ENCODE measurements at regions not wholly inside any gene's neighbourhood (a gene's known extent, or its start where the extent isn't known, plus 50 kb on each side); places are given as distances from the start of the nearest gene placed in this dataset.

DNA sequence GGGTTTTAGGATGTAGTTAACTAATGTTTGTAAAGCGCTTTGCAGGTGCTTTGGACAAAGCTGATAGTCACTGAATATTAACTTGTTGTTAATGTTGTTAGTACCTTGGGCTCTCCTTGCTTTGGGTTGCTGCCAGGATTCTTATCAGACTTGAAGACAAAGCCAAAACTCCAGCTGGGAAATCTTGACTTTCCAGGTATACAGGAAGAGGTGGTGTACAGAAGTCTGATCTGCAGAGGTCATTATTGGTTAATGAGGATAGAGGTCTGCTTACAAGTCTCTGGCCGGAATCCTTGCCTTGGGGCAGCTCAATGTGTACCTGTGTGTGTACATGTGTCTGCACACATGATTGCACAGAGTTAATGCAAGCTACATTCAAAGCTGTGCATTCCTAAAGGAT is 96.0 kb upstream of the POU3F1 start:
- no peak overlapping the region for H3K4me3 Mint-ChIP-seq
- H3K9me3 Mint-ChIP-seq, result peaks cover 32% of the 10 kb centered on the region
- ChIA-PET POLR2A (no interaction called here), CTCF (interaction anchor here (1.5 to 1.9 kb wide), 2 partner anchors 9 to 71 kb away, joined by 4 to 6 read pairs; no protein-coding TSS in a partner anchor)
- peaks cover 24% of the 10 kb centered on the region for H3K27me3 Mint-ChIP-seq (ENCODE audit: low read depth)
- H3K4me1 Mint-ChIP-seq, result peaks cover 42% of the 10 kb centered on the region
- DNase-seq (ENCODE audit: low spot score) (no peak), ATAC-seq (no peak)
- no peak overlapping the region for H3K27ac Mint-ChIP-seq
- no peak for TF ChIP-seq ETV6 (CRISPR knock-in tag; IDR thresholded peaks at IDR 0.05)
- no peak for TF ChIP-seq USF1 (CRISPR knock-in tag; IDR thresholded peaks at IDR 0.05)
- TF ChIP-seq TP53 (CRISPR knock-in tag; IDR thresholded peaks at IDR 0.05), result no peak
- TF ChIP-seq, protein P1, sequence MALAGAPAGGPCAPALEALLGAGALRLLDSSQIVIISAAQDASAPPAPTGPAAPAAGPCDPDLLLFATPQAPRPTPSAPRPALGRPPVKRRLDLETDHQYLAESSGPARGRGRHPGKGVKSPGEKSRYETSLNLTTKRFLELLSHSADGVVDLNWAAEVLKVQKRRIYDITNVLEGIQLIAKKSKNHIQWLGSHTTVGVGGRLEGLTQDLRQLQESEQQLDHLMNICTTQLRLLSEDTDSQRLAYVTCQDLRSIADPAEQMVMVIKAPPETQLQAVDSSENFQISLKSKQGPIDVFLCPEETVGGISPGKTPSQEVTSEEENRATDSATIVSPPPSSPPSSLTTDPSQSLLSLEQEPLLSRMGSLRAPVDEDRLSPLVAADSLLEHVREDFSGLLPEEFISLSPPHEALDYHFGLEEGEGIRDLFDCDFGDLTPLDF (CRISPR knock-in tag; IDR thresholded peaks at IDR 0.05), result no peak
- no peak for TF ChIP-seq KAT7 (CRISPR knock-in tag; IDR thresholded peaks at IDR 0.05; ENCODE audit: borderline replicate concordance)
- TF ChIP-seq, protein P2, sequence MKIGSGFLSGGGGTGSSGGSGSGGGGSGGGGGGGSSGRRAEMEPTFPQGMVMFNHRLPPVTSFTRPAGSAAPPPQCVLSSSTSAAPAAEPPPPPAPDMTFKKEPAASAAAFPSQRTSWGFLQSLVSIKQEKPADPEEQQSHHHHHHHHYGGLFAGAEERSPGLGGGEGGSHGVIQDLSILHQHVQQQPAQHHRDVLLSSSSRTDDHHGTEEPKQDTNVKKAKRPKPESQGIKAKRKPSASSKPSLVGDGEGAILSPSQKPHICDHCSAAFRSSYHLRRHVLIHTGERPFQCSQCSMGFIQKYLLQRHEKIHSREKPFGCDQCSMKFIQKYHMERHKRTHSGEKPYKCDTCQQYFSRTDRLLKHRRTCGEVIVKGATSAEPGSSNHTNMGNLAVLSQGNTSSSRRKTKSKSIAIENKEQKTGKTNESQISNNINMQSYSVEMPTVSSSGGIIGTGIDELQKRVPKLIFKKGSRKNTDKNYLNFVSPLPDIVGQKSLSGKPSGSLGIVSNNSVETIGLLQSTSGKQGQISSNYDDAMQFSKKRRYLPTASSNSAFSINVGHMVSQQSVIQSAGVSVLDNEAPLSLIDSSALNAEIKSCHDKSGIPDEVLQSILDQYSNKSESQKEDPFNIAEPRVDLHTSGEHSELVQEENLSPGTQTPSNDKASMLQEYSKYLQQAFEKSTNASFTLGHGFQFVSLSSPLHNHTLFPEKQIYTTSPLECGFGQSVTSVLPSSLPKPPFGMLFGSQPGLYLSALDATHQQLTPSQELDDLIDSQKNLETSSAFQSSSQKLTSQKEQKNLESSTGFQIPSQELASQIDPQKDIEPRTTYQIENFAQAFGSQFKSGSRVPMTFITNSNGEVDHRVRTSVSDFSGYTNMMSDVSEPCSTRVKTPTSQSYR (CRISPR knock-in tag; IDR thresholded peaks at IDR 0.05), result no peak
- no peak for TF ChIP-seq E2F4 (CRISPR knock-in tag; IDR thresholded peaks at IDR 0.05; ENCODE audit: borderline replicate concordance, low read depth)
- TF ChIP-seq TEAD4 (CRISPR knock-in tag; IDR thresholded peaks at IDR 0.05), result no peak
- TF ChIP-seq AR (CRISPR knock-in tag; IDR thresholded peaks at IDR 0.05), result no peak
- TF ChIP-seq, protein P3, sequence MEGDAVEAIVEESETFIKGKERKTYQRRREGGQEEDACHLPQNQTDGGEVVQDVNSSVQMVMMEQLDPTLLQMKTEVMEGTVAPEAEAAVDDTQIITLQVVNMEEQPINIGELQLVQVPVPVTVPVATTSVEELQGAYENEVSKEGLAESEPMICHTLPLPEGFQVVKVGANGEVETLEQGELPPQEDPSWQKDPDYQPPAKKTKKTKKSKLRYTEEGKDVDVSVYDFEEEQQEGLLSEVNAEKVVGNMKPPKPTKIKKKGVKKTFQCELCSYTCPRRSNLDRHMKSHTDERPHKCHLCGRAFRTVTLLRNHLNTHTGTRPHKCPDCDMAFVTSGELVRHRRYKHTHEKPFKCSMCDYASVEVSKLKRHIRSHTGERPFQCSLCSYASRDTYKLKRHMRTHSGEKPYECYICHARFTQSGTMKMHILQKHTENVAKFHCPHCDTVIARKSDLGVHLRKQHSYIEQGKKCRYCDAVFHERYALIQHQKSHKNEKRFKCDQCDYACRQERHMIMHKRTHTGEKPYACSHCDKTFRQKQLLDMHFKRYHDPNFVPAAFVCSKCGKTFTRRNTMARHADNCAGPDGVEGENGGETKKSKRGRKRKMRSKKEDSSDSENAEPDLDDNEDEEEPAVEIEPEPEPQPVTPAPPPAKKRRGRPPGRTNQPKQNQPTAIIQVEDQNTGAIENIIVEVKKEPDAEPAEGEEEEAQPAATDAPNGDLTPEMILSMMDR (IDR thresholded peaks at IDR 0.05), result no peak
- TF ChIP-seq, protein P4, sequence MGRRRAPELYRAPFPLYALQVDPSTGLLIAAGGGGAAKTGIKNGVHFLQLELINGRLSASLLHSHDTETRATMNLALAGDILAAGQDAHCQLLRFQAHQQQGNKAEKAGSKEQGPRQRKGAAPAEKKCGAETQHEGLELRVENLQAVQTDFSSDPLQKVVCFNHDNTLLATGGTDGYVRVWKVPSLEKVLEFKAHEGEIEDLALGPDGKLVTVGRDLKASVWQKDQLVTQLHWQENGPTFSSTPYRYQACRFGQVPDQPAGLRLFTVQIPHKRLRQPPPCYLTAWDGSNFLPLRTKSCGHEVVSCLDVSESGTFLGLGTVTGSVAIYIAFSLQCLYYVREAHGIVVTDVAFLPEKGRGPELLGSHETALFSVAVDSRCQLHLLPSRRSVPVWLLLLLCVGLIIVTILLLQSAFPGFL (CRISPR knock-in tag; IDR thresholded peaks at IDR 0.05; ENCODE audit: borderline replicate concordance), result no peak
- TF ChIP-seq, protein P5, sequence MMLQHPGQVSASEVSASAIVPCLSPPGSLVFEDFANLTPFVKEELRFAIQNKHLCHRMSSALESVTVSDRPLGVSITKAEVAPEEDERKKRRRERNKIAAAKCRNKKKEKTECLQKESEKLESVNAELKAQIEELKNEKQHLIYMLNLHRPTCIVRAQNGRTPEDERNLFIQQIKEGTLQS (CRISPR knock-in tag; conservative IDR thresholded peaks at IDR 0.05), result no peak
- no peak for TF ChIP-seq IRF1 (CRISPR knock-in tag; IDR thresholded peaks at IDR 0.05)
- no peak for TF ChIP-seq FOXP1 (CRISPR knock-in tag; IDR thresholded peaks at IDR 0.05; ENCODE audit: borderline replicate concordance)
- TF ChIP-seq ZBTB43 (CRISPR knock-in tag; IDR thresholded peaks at IDR 0.05), result no peak
- no peak for TF ChIP-seq JAZF1 (CRISPR knock-in tag; IDR thresholded peaks at IDR 0.05)
- TF ChIP-seq AFF4 (CRISPR knock-in tag; IDR thresholded peaks at IDR 0.05; ENCODE audit: borderline replicate concordance), result no peak
- TF ChIP-seq JUN (CRISPR knock-in tag; IDR thresholded peaks at IDR 0.05), result no peak
- no peak for TF ChIP-seq NR3C1 (CRISPR knock-in tag; conservative IDR thresholded peaks at IDR 0.05; ENCODE audit: low read depth)
- peaks cover 23% of the 10 kb centered on the region for H3K36me3 Mint-ChIP-seq

All from WTC11 (cell line).